Suprapubic skin (tissue), 4 donors: ENCODE measurements at regions not wholly inside any gene's neighbourhood (a gene's known extent, or its start where the extent isn't known, plus 50 kb on each side); places are given as distances from the start of the nearest gene placed in this dataset.

Experiments used
- DNase-seq, 2 donors: peaks; one replicate each; pipeline ENCODE4 v3.0.0-alpha.2; 2019; ENCODE audit warnings: low spot score in 2 of 2
- H3K27ac ChIP-seq: fragments of 200-600 bp; sonication (generic); one replicate; pipeline ENCODE4 v1.5.1; 2019
- H3K27me3 ChIP-seq: fragments of 200-600 bp; sonication (generic); one replicate; pipeline ENCODE4 v1.5.1; 2019
- H3K36me3 ChIP-seq: fragments of 200-600 bp; sonication (generic); one replicate; pipeline ENCODE4 v1.5.1; 2019
- H3K4me1 ChIP-seq: fragments of 200-600 bp; sonication (generic); one replicate; pipeline ENCODE4 v1.5.1; 2019
- H3K4me3 ChIP-seq: fragments of 200-600 bp; sonication (generic); one replicate; pipeline ENCODE4 v1.5.1; 2019; ENCODE audit warnings: mild to moderate bottlenecking
- H3K9me3 ChIP-seq: fragments of 200-600 bp; sonication (generic); one replicate; pipeline ENCODE4 v1.5.1; 2019
- CTCF ChIP-seq, 2 donors: fragments of 200-600 bp in 1 of 2; fragments of 450-650 bp in 1 of 2; sonication (generic) in 1 of 2; IDR thresholded peaks; one replicate each; pipeline ENCODE4 v1.5.1; 2016 to 2019; ENCODE audit warnings: antibody characterized with exemption in 2 of 2, mild to moderate bottlenecking in 1 of 2, moderate library complexity in 1 of 2
- EP300 ChIP-seq: sonication (generic); formaldehyde crosslinking; IDR thresholded peaks from one replicate; pipeline ENCODE4 v1.6.1; 2017; ENCODE audit warnings: antibody characterized with exemption
- POLR2A ChIP-seq, 2 donors: fragments of 450-650 bp; IDR thresholded peaks; one replicate each; pipeline ENCODE4 v1.6.1; 2017; ENCODE audit warnings: antibody characterized with exemption in 2 of 2, mild to moderate bottlenecking in 2 of 2, moderate library complexity in 2 of 2
- POLR2AphosphoS5 ChIP-seq, 3 donors: sonication (generic); formaldehyde crosslinking; IDR thresholded peaks; one replicate each; pipeline ENCODE4 v1.6.1; 2017; ENCODE audit warnings: antibody characterized with exemption in 3 of 3
- WGBS: methylation state at CpG from one replicate; pipeline ENCODE4 v1.1.5; 2018; 5-methylcytosine and 5-hydroxymethylcytosine counted together

GRCh38 chr13:40309881-40310280 lies 356.6 kb downstream of the FOXO1 start:
- no peak for TF ChIP-seq POLR2A (IDR thresholded peaks at IDR 0.05)
- no peak for TF ChIP-seq EP300
- no peak for TF ChIP-seq POLR2AphosphoS5 (IDR thresholded peaks at IDR 0.05)
- TF ChIP-seq CTCF (IDR thresholded peaks at IDR 0.05) = no peak
- no peaks in the 10 kb centered on the region for H3K27me3 ChIP-seq
- 87% methylated on average over 3 of the region's 3 CpGs for WGBS

GRCh38 chr13:40311356-40312101 lies 354.9 kb downstream of the FOXO1 start:
- no peaks in the 10 kb centered on the region for H3K27me3 ChIP-seq
- H3K9me3 ChIP-seq = peaks cover 2% of the 10 kb centered on the region
- TF ChIP-seq EP300 (no peak), POLR2A (IDR thresholded peaks at IDR 0.05) (no peak), CTCF (IDR thresholded peaks at IDR 0.05) (no peak), POLR2AphosphoS5 (IDR thresholded peaks at IDR 0.05) (no peak)
- no peak overlapping the region for H3K27ac ChIP-seq
- no peaks in the 10 kb centered on the region for H3K4me1 ChIP-seq
- 80% methylated on average over 7 of the region's 7 CpGs for WGBS
- no peaks in the 10 kb centered on the region for H3K36me3 ChIP-seq
- no peak overlapping the region for H3K4me3 ChIP-seq
- DNase-seq = no peak

More at GRCh38 chr13:40309881-40310280, 356.6 kb downstream of the FOXO1 start:
- Histone ChIP-seq H3K36me3 (no peaks in the 10 kb centered on the region), H3K4me3 (no peak overlapping the region), H3K9me3 (peaks cover 3% of the 10 kb centered on the region), H3K27ac (no peak overlapping the region), H3K4me1 (no peaks in the 10 kb centered on the region)
- DNase-seq = no peak

GRCh38 chr13:40313269-40314200 lies 352.9 kb downstream of the FOXO1 start:
- H3K4me3 ChIP-seq = no peak overlapping the region
- WGBS = 85% methylated on average over 12 of the region's 12 CpGs
- no peaks in the 10 kb centered on the region for H3K4me1 ChIP-seq
- no peaks in the 10 kb centered on the region for H3K36me3 ChIP-seq
- no peak overlapping the region for H3K27ac ChIP-seq
- TF ChIP-seq CTCF (IDR thresholded peaks at IDR 0.05) (no peak), POLR2AphosphoS5 (IDR thresholded peaks at IDR 0.05) (no peak), EP300 (no peak), POLR2A (IDR thresholded peaks at IDR 0.05) (no peak)
- DNase-seq = no peak
- H3K9me3 ChIP-seq = no peaks in the 10 kb centered on the region
- no peaks in the 10 kb centered on the region for H3K27me3 ChIP-seq

GRCh38 chr13:40315416-40316064 lies 350.9 kb downstream of the FOXO1 start:
- no peak overlapping the region for H3K27ac ChIP-seq
- 66% methylated on average over 10 of the region's 10 CpGs for WGBS
- H3K4me3 ChIP-seq = no peak overlapping the region
- no peaks in the 10 kb centered on the region for H3K4me1 ChIP-seq
- H3K27me3 ChIP-seq = no peaks in the 10 kb centered on the region
- no peak for DNase-seq
- H3K9me3 ChIP-seq = no peaks in the 10 kb centered on the region
- TF ChIP-seq EP300 (no peak), POLR2A (IDR thresholded peaks at IDR 0.05) (no peak), POLR2AphosphoS5 (IDR thresholded peaks at IDR 0.05) (no peak), CTCF (IDR thresholded peaks at IDR 0.05) (no peak)
- H3K36me3 ChIP-seq = no peaks in the 10 kb centered on the region

- Histone ChIP-seq H3K4me1 (no peaks in the 10 kb centered on the region), H3K27me3 (no peaks in the 10 kb centered on the region), H3K4me3 (no peak overlapping the region), H3K27ac (no peak overlapping the region), H3K36me3 (no peaks in the 10 kb centered on the region), H3K9me3 (no peaks in the 10 kb centered on the region)
- no peak for DNase-seq
- WGBS = 88% methylated on average over 7 of the region's 7 CpGs
- TF ChIP-seq EP300 = no peak
- no peak for TF ChIP-seq CTCF (IDR thresholded peaks at IDR 0.05)
- TF ChIP-seq POLR2AphosphoS5 (IDR thresholded peaks at IDR 0.05) = no peak
- TF ChIP-seq POLR2A (IDR thresholded peaks at IDR 0.05) = no peak
Measured at GRCh38 chr13:40316301-40316700, 350.1 kb downstream of the FOXO1 start.
